Activated CD4-positive, alpha-beta T cell treated with anti-CD3 and anti-CD28 coated beads for 48 hours (primary cell): ENCODE measurements at regions not wholly inside any gene's neighbourhood (a gene's known extent, or its start where the extent isn't known, plus 50 kb on each side); places are given as distances from the start of the nearest gene placed in this dataset.
A peak's percentile ranks its signal among the peaks of the same experiment; 100 is the strongest.
"Not testable (repeated sequence)": the region's sequence is repeated elsewhere in the genome, so short reads cannot be mapped to it uniquely, and the experiment has no call there.

Experiments
- DNase-seq: peaks from one replicate; pipeline ENCODE4 v3.0.0-alpha.2; 2020

DNA sequence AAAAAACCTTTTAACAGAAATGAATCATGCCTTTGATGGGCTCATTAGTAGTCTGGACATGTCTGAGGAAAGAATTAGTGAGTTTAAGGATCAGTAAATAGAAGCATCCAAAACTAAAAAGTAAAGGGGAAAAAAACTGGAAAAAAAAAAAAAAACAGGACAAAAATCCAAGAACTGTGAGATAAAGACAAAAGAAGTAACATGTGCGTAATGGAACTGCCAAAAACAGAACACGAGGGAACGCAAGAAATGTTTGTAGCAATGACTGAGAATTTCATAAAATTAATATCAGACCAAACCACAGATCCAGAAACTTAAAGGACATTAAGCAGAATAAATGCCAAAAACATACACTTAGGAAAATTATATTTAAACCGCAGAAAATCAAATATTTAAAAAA is 77.4 kb downstream of the MS4A13 start:
- DNase-seq = no peak

DNA sequence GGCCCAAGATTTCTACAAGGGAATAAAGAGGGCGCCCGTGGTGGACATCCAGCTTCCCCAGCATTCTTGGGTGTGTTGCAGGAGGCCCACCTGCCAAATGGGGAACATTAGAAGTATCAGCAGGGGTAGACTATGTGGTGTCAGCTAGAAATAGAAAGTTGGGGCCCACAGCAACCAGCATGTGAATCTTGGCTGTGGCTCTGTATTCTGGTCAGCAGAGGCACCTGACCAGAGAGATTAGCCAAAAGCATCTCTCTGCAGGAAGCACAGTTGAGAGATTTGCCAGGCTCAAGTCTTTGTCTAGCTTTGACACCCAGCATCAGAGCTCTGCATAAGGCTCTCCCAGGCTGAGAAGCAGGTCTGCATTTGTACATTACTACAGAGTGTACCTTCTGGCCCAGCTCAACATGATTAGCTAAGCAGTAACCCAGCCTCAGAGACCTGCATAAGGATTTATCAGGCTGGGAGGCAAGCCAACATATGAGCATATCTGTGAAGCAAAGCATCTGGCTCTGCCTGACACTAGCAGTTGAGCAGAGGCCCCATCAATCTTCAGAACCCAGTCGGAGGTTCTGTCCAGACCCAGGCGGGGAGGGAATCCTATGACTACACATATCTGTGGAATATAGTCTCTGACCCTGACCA is 79.9 kb downstream of the MS4A13 start:
- no peak for DNase-seq

DNA sequence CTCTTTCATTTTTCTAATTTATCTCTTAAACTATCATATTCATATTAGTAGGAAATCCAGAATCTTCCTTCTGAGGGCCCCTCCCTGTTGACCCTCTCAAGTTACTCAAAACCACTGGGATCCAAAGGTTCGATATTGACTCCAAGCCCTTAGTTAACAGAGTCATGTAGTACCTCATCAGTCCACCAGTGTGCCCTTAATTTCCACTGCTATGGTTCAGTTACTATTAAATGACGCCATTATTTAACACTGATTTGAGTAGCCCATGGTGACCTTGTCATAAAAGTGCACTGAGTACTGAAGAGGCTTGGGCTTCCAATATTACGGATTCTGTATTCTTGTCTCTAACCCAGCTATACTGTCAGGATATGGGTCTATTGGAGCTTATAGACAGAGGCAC is 91.9 kb upstream of the MS4A8 start:
- DNase-seq = no peak

DNA sequence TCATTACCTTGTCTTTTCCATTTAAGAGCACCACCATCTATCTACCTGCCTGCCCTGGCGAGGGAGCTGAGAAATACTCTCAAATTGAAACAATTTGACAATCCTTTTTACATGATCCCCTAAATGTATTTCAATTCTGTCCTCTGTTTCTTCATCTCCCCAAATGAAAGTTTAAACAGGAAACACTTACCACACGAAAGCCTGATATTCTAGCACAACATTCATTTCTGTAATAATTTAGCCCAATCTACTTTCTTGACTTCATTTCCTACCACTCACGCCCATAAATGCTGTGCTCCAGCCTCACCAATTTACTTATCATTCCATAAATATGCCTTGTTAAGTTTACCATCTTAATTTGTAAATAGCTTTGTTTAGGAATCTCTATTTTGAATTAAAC is 89.8 kb upstream of the MS4A8 start:
- no peak for DNase-seq

DNA sequence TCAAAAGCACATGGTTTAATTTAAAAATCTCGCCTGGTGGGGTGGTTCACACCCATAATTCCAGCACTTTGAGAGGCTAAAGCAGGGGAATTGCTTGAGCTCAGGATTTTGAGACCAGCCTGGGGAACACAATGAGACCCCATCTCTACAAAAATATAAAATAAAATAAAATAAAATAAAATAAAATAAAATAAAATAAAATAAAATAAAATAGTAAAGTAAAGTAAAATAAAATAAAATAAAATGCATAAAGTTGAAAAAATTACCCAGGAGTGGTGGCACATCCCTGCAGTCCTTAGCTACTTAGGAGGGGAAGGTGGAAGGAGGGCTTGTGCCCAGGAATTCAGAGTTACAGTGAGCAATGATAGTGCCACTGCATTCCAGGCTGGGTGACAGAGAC is 88.7 kb upstream of the MS4A8 start:
- DNase-seq = no peak

DNA sequence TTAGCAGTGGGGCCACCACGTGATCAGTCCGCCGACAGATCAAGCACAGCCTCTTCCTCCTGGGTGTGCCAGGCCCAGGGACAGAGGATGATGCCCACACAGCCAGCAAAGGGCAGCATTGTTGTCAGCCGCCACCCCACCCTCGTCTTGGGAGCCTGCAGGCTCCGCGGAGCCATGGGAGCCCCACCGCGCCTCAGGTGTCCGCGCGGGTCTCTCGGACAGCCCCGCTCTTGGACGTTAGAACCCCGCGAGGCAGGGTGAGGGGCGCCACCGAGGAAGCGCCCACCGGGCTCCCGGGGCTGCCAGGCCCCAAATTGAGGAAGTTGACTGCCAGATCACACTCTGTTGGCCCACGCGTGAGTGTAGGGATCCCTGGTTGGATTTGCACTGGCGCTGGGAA is 83.9 kb upstream of the MS4A8 start:
- DNase-seq = no peak

DNA sequence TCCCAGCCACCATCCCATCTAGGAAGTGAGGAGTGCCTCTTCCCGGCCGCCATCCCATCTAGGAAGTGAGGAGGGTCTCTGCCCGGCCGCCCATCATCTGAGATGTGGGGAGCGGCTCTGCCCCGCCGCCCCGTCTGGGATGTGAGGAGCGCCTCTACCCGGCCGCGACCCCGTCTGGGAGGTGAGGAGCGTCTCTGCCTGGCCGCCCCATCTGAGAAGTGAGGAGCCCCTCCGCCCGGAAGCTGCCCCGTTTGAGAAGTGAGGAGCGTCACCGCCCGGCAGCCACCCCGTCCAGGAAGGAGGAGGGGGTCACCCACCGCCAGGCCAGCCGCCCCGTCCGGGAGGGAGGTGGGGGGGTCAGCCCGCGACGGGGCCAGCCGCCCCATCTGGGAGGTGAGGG is 77.5 kb upstream of the MS4A8 start:
- DNase-seq = not testable (repeated sequence)

DNA sequence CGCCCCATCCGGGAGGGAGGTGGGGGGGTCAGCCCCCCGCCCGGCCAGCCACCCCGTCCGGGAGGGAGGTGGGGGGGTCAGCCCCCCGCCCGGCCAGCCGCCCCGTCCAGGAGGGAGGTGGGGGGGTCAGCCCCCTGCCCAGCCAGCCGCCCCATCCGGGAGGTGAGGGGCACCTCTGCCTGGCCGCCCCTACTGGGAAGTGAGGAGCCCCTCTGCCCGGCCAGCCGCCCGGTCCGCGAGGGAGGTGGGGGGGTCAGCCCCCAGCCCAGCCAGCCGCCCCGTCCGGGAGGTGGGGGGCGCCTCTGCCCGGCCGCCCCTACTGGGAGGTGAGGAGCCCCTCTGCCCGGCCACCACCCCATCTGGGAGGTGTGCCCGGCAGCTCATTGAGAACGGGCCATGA is 76.6 kb upstream of the MS4A8 start:
- DNase-seq = not testable (repeated sequence)

DNA sequence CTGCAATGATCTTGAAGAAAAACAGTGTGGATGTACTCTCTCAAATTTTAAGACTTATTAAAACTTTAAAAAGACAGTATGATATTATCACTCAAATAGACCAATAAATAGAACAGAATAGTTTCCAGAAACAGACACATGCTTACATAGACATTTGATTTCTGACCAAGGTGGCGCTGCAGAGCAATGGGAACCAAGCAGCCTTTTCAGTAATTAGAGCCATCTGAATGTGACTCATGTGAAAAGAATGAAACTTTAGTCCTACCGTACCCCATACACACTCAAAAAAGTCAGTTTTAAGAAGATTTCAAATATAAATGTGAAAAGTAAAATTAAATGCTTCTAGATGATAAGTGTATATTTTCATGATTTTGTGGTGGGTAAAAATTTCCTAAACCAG is 74.2 kb upstream of the MS4A8 start:
- peak; percentile 13 for DNase-seq

DNA sequence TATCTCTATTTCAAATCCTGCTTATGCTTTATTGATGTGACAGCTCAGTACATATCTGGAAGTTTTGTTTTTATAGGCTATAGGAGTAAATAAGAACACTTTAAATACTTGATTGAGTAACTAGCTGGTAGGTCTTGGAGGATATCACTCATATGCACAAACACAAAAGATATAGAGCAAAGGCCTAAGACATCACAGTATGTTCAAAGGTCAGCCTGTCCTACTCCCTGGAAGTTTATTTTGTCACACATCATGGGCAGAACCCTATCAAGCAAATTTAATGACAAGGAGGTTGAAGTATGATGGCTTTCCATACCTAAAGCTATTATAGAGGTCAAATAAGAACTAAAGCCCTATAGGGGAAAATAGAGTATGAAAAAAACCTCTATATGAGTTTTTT is 70.0 kb upstream of the MS4A8 start:
- no peak for DNase-seq

DNA sequence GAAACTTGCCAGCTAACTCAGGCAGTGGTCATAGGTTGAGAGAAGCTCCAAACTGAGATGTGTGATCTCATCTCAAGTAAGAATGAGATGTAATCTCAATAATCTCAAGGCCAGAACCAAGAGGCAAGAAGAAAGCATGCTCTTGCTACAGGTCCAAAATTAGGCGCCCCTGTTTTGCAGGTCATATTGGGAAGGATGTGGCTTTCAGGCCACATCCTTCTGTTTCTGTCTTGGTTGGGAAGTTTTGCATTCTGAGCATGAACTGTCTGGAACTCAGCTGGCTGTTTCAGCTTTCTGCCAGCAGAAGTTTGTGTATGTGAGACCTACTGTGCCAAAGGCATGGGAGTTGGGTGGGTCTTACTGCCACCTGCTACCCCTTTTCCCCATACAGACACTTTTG is 67.5 kb upstream of the MS4A8 start:
- no peak for DNase-seq

DNA sequence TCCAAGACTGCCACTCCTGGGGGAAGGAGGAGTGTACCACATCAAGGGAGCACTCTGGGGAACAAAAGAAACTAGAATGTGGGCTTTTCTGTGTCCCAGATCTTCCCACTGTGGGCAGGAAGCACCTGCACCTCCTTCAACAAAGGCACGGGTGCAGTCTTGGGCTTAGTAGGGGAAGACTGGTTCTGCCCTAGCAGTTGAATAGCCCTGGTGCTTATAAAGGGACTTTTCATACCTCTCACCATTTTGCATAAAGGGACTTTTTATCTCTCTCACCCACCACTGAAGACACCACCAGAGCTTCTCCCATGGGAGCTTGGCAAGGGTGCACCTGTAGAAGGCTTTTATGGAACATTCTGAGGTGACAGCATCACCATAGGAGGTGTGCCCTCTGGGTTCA is 65.8 kb upstream of the MS4A8 start:
- DNase-seq = no peak

DNA sequence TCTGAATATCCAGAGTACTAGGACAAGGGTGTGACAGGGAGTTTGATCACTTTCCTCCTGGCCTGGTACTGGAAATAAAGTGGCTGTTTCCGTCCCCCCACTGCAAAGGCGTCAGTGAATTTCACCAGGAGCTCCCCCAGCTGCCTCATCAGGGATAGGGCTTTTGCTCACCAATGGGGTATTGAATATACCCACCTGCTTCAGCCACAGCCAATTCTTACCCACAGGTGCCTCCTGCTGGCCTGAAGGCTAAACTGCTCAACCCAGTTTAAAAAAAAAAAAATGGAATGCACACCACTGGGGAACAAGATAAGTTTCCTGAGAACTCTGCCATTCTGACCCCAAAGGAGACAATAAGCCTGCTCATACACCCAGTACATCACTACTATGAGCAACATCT is 65.3 kb upstream of the MS4A8 start:
- DNase-seq = no peak

DNA sequence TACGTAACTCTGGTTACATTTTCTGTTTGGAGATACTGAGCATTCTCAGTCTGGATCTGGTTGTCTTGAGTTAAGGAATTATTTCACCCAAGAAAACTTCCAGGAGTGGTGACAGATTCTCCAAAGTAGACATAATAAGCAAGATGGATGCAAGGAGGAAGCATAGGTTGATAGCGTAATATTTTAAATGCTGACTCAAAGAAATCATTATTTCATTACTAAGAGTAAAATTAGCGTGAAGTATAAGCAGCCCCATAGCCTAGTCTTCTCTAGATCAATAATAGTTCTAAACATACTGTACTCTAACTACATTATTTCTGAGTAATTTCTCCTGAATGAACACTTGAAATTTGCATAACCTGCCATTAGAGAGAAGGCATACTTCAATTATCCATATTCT is 57.5 kb upstream of the MS4A8 start:
- DNase-seq = no peak

DNA sequence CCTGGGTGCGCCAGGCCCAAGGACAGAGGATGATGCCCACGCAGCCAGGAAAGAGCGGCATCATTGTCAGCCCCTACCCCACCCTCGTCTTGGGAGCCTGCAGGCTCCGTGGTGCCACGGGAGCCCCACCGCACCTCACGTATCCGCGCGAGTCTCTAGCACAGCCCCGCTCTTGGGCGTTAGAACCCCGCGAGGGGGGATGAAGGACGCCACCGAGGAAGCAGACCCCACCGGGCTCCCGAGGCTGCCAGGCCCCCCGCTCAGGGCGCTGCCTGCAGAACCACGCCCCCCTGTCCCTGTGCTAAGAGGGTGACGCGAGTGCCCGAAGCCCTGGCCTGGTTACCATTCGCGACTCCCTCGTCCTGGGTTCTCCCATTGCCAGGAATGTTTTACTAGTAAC is 52.3 kb upstream of the MS4A8 start:
- DNase-seq = no peak
